IMR-90 (cell line): ENCODE measurements at regions not wholly inside any gene's neighbourhood (a gene's known extent, or its start where the extent isn't known, plus 50 kb on each side); places are given as distances from the start of the nearest gene placed in this dataset.

ENCODE experiments used
- ATAC-seq: fragments of 200-7000 bp; cut with Tn5 transposase; 2 replicates; pipeline ENCODE4 v1.9.1; 2020; ENCODE audit warnings: low read depth, mild to moderate bottlenecking, moderate library complexity
- BruUV-seq: library from RNA; stranded (reverse); fragments of 400-500 nt; replicated peaks from 2 replicates; lab custom pipeline; 2021; lab: Mats Ljungman, UMichigan
- CTCF ChIA-PET: fragments of 300-600 bp; formaldehyde crosslinking; extraction: SDS; loops from one replicate; lab custom pipeline; 2021; ENCODE audit warnings: antibody characterized with exemption; lab: Yijun Ruan, JAX
- POLR2A ChIA-PET: fragments of 300-600 bp; sonication (Branson Sonifier 250); formaldehyde crosslinking; loops from one replicate; lab custom pipeline; 2022; ENCODE audit warnings: antibody characterized with exemption; ENCODE audit not compliant: unreplicated experiment; lab: Charles Lee
- DNase-seq: peaks from one replicate; pipeline ENCODE4 v3.0.0; 2013
- H2AFZ ChIP-seq: replicated peaks from 2 replicates; pipeline ENCODE3; 2013; ENCODE audit warnings: low read length, mild to moderate bottlenecking; ENCODE audit not compliant: poor library complexity
- H2AK5ac ChIP-seq: 2 replicates; pipeline ENCODE4 v1.6.1; 2013; ENCODE audit warnings: low read depth, low read length, inconsistent platforms
- H2AK9ac ChIP-seq: replicated peaks from 2 replicates; pipeline ENCODE3; 2013; ENCODE audit warnings: mild to moderate bottlenecking, low read depth, low read length, moderate library complexity; ENCODE audit not compliant: poor library complexity
- H2BK120ac ChIP-seq: 2 replicates; pipeline ENCODE4 v1.6.1; 2013; ENCODE audit warnings: low read depth, low read length, inconsistent platforms
- H2BK15ac ChIP-seq: 3 replicates; pipeline ENCODE4 v1.6.1; 2013; ENCODE audit warnings: low read depth, low read length, inconsistent platforms
- H2BK20ac ChIP-seq: 2 replicates; pipeline ENCODE4 v1.6.1; 2013; ENCODE audit warnings: low read depth, mild to moderate bottlenecking, inconsistent platforms, low read length, moderate library complexity
- H2BK5ac ChIP-seq: 2 replicates; pipeline ENCODE4 v1.6.1; 2013; ENCODE audit warnings: mild to moderate bottlenecking, low read depth, low read length, inconsistent platforms; ENCODE audit not compliant: poor library complexity, severe bottlenecking
- H3K14ac ChIP-seq: replicated peaks from 2 replicates; pipeline ENCODE4 v1.6.1; 2013; ENCODE audit warnings: low read depth, low read length, inconsistent platforms
- H3K18ac ChIP-seq: 2 replicates; pipeline ENCODE4 v1.6.1; 2013; ENCODE audit warnings: low read depth, low read length, control low read depth
- H3K23ac ChIP-seq: 2 replicates; pipeline ENCODE4 v1.6.1; 2013; ENCODE audit warnings: low read depth, low read length, inconsistent platforms
- H3K27ac ChIP-seq: 2 replicates; pipeline ENCODE4 v1.5.1; 2013; ENCODE audit warnings: mild to moderate bottlenecking, control low read depth, low read length; ENCODE audit not compliant: insufficient read depth
- H3K27me3 ChIP-seq: 2 replicates; pipeline ENCODE4 v1.6.1; 2013; ENCODE audit warnings: low read length; ENCODE audit not compliant: control insufficient read depth, insufficient read depth
- H3K36me3 ChIP-seq: 2 replicates; pipeline ENCODE4 v1.6.1; 2013; ENCODE audit warnings: low read length, mixed read lengths; ENCODE audit not compliant: control insufficient read depth, insufficient read depth
- H3K4ac ChIP-seq: 2 replicates; pipeline ENCODE4 v1.6.1; 2013; ENCODE audit warnings: low read depth, low read length, inconsistent platforms
- H3K4me1 ChIP-seq: 2 replicates; pipeline ENCODE4 v1.6.1; 2013; ENCODE audit warnings: low read length, mixed read lengths; ENCODE audit not compliant: control insufficient read depth, insufficient read depth
- H3K4me2 ChIP-seq: 2 replicates; pipeline ENCODE4 v1.6.1; 2013; ENCODE audit warnings: low read depth, mild to moderate bottlenecking, control low read depth, low read length, moderate library complexity
- H3K4me3 ChIP-seq: 2 replicates; pipeline ENCODE4 v1.5.1; 2013; ENCODE audit warnings: low read depth, mild to moderate bottlenecking, control low read depth, low read length, moderate library complexity; ENCODE audit not compliant: insufficient read depth
- H3K56ac ChIP-seq: 2 replicates; pipeline ENCODE4 v1.6.1; 2013; ENCODE audit warnings: low read length, inconsistent platforms; ENCODE audit not compliant: insufficient read depth; ENCODE audit errors: extremely low read depth
- H3K79me1 ChIP-seq, 2 experiments: 2 replicates each; pipeline ENCODE4 v1.6.1; 2013; ENCODE audit warnings: low read length in 2 of 2, inconsistent platforms in 1 of 2, low read depth in 1 of 2
- H3K9ac ChIP-seq: 2 replicates; pipeline ENCODE4 v1.6.1; 2013; ENCODE audit warnings: low read depth, low read length, control low read depth
- H3K9me1 ChIP-seq: 2 replicates; pipeline ENCODE4 v1.6.1; 2013; ENCODE audit warnings: low read length, inconsistent platforms; ENCODE audit not compliant: insufficient read depth
- H3K9me3 ChIP-seq: 2 replicates; pipeline ENCODE4 v1.6.1; 2013; ENCODE audit warnings: low read length; ENCODE audit not compliant: control insufficient read depth, insufficient read depth
- H4K20me1 ChIP-seq: 2 replicates; pipeline ENCODE4 v1.6.1; 2013; ENCODE audit warnings: low read length, inconsistent platforms; ENCODE audit not compliant: insufficient read depth
- H4K5ac ChIP-seq: 2 replicates; pipeline ENCODE4 v1.6.1; 2013; ENCODE audit warnings: mild to moderate bottlenecking, low read depth, low read length, control low read depth
- H4K8ac ChIP-seq, 2 experiments: 2 replicates each; pipeline ENCODE4 v1.6.1; 2013; ENCODE audit warnings: low read depth in 2 of 2, low read length in 2 of 2, control low read depth in 1 of 2, inconsistent platforms in 1 of 2
- H4K91ac ChIP-seq: 2 replicates; pipeline ENCODE4 v1.6.1; 2013; ENCODE audit warnings: low read depth, low read length, inconsistent platforms; ENCODE audit not compliant: insufficient read depth
- SMC3 ChIP-seq: fragments of 150-350 bp; IDR thresholded peaks from 2 replicates; pipeline ENCODE4 v1.6.1; 2016; ENCODE audit warnings: low read depth, mild to moderate bottlenecking, antibody characterized with exemption, low read length, moderate library complexity
- WGBS, 2 experiments: methylation state at CpG; one replicate each; pipeline versions ENCODE4 v1.1.5 to v1.1.7; 2013; ENCODE audit warnings: missing lambda C conversion rate in 2 of 2; ENCODE audit not compliant: insufficient read length in 1 of 2; ENCODE audit errors: extremely low coverage in 2 of 2; 5-methylcytosine and 5-hydroxymethylcytosine counted together
- dilution Hi-C: fragments of 300-500 bp; cut with HindIII; formaldehyde crosslinking; loops from one replicate; pipeline ENCODE4 v1.14.3; 2018; ENCODE audit warnings: low sequenced_read_pairs; ENCODE audit not compliant: unreplicated experiment
- in situ Hi-C: fragments of 300-500 bp; cut with MboI; formaldehyde crosslinking; loops from 3 replicates; pipeline ENCODE4 v1.14.3; 2019; ENCODE audit warnings: low sequenced_read_pairs, inconsistent platforms, mixed read lengths
- intact Hi-C: fragments of 100-400 bp; cut with micrococcal nuclease; formaldehyde crosslinking; loops from 2 replicates; pipeline ENCODE4 v1.10.0; 2022
- TF ChIP-seq, protein P1 (sequence below): fragments of 150-350 bp; IDR thresholded peaks from 2 replicates; pipeline ENCODE4 v1.6.1; 2017; ENCODE audit warnings: mild to moderate bottlenecking, antibody characterized with exemption, low read length, low read depth

DNA sequence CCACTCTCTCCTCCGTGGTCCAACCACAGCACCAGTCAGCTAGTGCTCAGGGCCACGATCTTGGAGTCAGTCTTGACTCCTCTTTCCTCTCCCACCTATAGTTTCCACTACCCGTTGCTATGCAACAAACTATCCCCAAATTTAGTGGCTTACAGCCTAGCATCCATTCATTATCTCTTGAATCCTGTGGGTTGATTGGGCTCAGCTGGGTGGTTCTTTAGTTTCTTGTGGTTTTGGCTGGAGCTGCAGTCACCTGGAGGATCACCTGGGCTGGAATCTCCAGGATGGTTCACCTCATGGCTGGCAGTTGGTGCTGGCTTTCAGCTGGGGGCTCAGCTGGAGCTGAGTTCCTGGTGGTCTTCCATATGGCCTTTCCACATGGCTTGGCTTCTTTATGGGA is 149.9 kb downstream of the ASB1 start:
- no peak overlapping the region for H2AK5ac ChIP-seq
- H3K56ac ChIP-seq = no peak overlapping the region
- H4K20me1 ChIP-seq = no peaks in the 10 kb centered on the region
- dilution Hi-C loops (no loop called here), intact Hi-C loops (no loop called here), in situ Hi-C loops (no loop called here)
- DNase-seq (no peak), ATAC-seq (no peak)
- 40% methylated on average over 1 of the region's 3 CpGs; no CpG with 5 or more reads in 1 of the 2 experiments for WGBS, 2 experiments
- H4K5ac ChIP-seq = no peak overlapping the region
- no peaks in the 10 kb centered on the region for H3K36me3 ChIP-seq
- peaks cover 25% of the 10 kb centered on the region for H3K27me3 ChIP-seq
- ChIA-PET POLR2A (no interaction called here), CTCF (no interaction called here)
- H3K23ac ChIP-seq = no peak overlapping the region
- no peaks in the 10 kb centered on the region for H3K79me1 ChIP-seq
- no peak overlapping the region for H3K4me3 ChIP-seq
- H3K27ac ChIP-seq = no peak overlapping the region
- H2AFZ ChIP-seq = no peak overlapping the region
- H3K9ac ChIP-seq = no peak overlapping the region
- no TSS peak for BruUV-seq
- H3K4me2 ChIP-seq = no peak overlapping the region
- no peaks in the 10 kb centered on the region for H3K9me1 ChIP-seq
- H3K14ac ChIP-seq = no peak overlapping the region
- no peak overlapping the region for H3K4ac ChIP-seq
- no peak overlapping the region for H4K8ac ChIP-seq
- H2BK20ac ChIP-seq = no peak overlapping the region
- no peak overlapping the region for H4K91ac ChIP-seq
- no peak overlapping the region for H2BK5ac ChIP-seq
- H3K18ac ChIP-seq = no peak overlapping the region
- no peak overlapping the region for H2BK120ac ChIP-seq
- H2BK15ac ChIP-seq = no peak overlapping the region
- peaks cover 3% of the 10 kb centered on the region; the same call in 1 of the 2 replicates for H3K9me3 ChIP-seq
- no peaks in the 10 kb centered on the region for H3K4me1 ChIP-seq
- peak overlapping the region; percentile 65 for H2AK9ac ChIP-seq
- TF ChIP-seq, protein P1, sequence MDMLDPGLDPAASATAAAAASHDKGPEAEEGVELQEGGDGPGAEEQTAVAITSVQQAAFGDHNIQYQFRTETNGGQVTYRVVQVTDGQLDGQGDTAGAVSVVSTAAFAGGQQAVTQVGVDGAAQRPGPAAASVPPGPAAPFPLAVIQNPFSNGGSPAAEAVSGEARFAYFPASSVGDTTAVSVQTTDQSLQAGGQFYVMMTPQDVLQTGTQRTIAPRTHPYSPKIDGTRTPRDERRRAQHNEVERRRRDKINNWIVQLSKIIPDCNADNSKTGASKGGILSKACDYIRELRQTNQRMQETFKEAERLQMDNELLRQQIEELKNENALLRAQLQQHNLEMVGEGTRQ = no peak
- no peak for TF ChIP-seq SMC3
